ENCODE measurements at regions not wholly inside any gene's neighbourhood (a gene's known extent, or its start where the extent isn't known, plus 50 kb on each side); places are given as distances from the start of the nearest gene placed in this dataset.

DNA sequence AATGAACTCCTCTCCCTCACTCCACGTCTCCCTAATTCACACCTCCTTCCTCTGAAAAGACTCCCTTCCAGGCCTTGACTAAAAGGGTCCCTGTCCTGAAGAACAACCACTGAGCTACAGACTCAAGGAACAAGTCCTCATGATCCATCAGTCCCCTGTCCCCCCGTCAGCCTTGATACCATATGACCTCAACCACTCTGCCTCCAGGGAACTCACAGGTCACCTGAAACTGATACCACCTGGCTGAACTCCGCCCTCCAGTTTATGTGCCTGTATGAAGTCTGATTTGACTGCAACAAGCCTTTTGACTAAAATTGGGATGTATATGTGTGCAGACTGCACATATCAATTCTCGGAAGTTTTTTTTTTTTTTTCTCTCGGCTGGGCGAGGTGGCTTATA lies 88.7 kb downstream of the UGCG start:
- no peak for ATAC-seq
- Histone ChIP-seq H3K27me3 (no peaks in the 10 kb centered on the region), H3K4me1 (peaks cover 0 to 31% (median 5%) of the 10 kb centered on the region in 9 donors), H3K9me3 (peaks cover 0 to 3% (median 0%) of the 10 kb centered on the region in 11 donors), H3K27ac (peak overlapping the region in 2 of 10 donors; percentile 22 to 74), H3K4me3 (no peak overlapping the region), H3K36me3 (no peaks in the 10 kb centered on the region)
- WGBS, 2 donors, result 95 to 96% methylated on average over 6 of the region's 6 CpGs
- intact Hi-C loops (cut with DNase I), result no loop called here
- no peak for DNase-seq
- TF ChIP-seq, protein P1, sequence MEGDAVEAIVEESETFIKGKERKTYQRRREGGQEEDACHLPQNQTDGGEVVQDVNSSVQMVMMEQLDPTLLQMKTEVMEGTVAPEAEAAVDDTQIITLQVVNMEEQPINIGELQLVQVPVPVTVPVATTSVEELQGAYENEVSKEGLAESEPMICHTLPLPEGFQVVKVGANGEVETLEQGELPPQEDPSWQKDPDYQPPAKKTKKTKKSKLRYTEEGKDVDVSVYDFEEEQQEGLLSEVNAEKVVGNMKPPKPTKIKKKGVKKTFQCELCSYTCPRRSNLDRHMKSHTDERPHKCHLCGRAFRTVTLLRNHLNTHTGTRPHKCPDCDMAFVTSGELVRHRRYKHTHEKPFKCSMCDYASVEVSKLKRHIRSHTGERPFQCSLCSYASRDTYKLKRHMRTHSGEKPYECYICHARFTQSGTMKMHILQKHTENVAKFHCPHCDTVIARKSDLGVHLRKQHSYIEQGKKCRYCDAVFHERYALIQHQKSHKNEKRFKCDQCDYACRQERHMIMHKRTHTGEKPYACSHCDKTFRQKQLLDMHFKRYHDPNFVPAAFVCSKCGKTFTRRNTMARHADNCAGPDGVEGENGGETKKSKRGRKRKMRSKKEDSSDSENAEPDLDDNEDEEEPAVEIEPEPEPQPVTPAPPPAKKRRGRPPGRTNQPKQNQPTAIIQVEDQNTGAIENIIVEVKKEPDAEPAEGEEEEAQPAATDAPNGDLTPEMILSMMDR (IDR thresholded peaks at IDR 0.05), result no peak

DNA sequence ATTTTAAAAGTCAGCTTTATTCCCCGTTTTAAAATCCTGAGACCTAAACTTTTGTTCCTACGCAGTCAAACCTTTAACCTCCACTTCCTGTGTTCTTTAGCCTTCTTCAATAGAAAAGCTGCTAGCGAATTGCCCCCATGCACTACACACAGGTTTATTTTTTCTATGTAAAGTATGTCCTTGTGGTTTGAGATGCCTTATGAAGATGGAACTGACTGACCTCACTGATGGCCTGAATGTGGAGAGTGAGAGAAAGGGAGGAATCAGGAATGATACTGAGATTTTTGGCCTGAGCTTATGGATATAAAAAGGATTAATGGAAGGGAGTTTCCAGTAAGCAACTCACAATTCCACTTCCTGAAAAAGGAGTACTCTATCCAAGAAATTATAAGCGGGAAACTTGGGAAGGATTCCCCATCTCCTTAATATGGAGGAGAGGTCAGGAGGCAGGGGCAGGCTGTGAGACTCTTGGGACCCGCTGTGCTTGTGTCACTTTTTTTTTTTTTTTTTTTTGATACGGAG lies 89.5 kb downstream of the UGCG start:
- peak; percentile 17 to 34 for DNase-seq

More for the DNA sequence above, 89.5 kb downstream of the UGCG start:
- no peaks in the 10 kb centered on the region for H3K27me3 ChIP-seq
- TF ChIP-seq, protein P1 (IDR thresholded peaks at IDR 0.05), result no peak
- ATAC-seq, result peak in 6 of 8 donors; percentile 47 to 85 (median 66)
- no peak overlapping the region for H3K4me3 ChIP-seq
- H3K27ac ChIP-seq, result peak overlapping the region in 4 of 10 donors; percentile 20 to 74 (median 44)
- intact Hi-C loops (cut with DNase I), result no loop called here
- H3K9me3 ChIP-seq, result peaks cover 0 to 10% (median 7%) of the 10 kb centered on the region in 11 donors
- 52 to 58% methylated on average over 6 of the region's 6 CpGs for WGBS, 2 donors
- H3K36me3 ChIP-seq, result no peaks in the 10 kb centered on the region
- peaks cover 0 to 31% (median 5%) of the 10 kb centered on the region in 9 donors for H3K4me1 ChIP-seq

Data from heart right ventricle (tissue), 16 donors.